OCI-LY1 (cell line): ENCODE measurements at regions not wholly inside any gene's neighbourhood (a gene's known extent, or its start where the extent isn't known, plus 50 kb on each side); places are given as distances from the start of the nearest gene placed in this dataset.

Source experiments
- H2AFZ ChIP-seq: fragments of 200-600 bp; sonication (generic), shearing (Covaris generic); 2 replicates; pipeline ENCODE4 v1.6.0; 2014; ENCODE audit warnings: antibody characterized with exemption, mild to moderate bottlenecking, low read length
- H3F3A ChIP-seq: fragments of 200-600 bp; sonication (generic), shearing (Covaris generic); 2 replicates; pipeline ENCODE4 v1.6.0; 2014; ENCODE audit warnings: mild to moderate bottlenecking, antibody characterized with exemption, low read length, moderate library complexity; ENCODE audit not compliant: insufficient read depth
- H3K27ac ChIP-seq: fragments of 200-600 bp; sonication (generic); 2 replicates; pipeline ENCODE4 v1.5.1; 2014; ENCODE audit warnings: low read length, mixed run types, mild to moderate bottlenecking, low read depth; ENCODE audit not compliant: poor library complexity, severe bottlenecking
- H3K27me3 ChIP-seq: fragments of 200-600 bp; sonication (generic); 2 replicates; pipeline ENCODE4 v1.6.0; 2014; ENCODE audit warnings: antibody characterized with exemption, mild to moderate bottlenecking, low read length, moderate library complexity; ENCODE audit not compliant: insufficient read depth
- H3K36me3 ChIP-seq: fragments of 200-600 bp; sonication (generic); 2 replicates; pipeline ENCODE4 v1.6.1; 2014; ENCODE audit warnings: mild to moderate bottlenecking, antibody characterized with exemption, low read length, moderate library complexity, mixed read lengths; ENCODE audit not compliant: insufficient read depth
- H3K4me1 ChIP-seq: fragments of 200-600 bp; sonication (generic); 2 replicates; pipeline ENCODE4 v1.5.1; 2014; ENCODE audit warnings: mild to moderate bottlenecking, low read length, moderate library complexity; ENCODE audit not compliant: insufficient read depth, severe bottlenecking
- H3K4me2 ChIP-seq: fragments of 200-600 bp; sonication (generic), shearing (Covaris generic); 2 replicates; pipeline ENCODE4 v1.6.1; 2014; ENCODE audit warnings: low read length
- H3K4me3 ChIP-seq: fragments of 200-600 bp; sonication (generic); 2 replicates; pipeline ENCODE4 v1.5.1; 2014; ENCODE audit warnings: low read length, low read depth, mild to moderate bottlenecking, mixed read lengths; ENCODE audit not compliant: poor library complexity, severe bottlenecking
- H3K79me2 ChIP-seq: fragments of 200-600 bp; shearing (Covaris generic); 2 replicates; pipeline ENCODE4 v1.6.1; 2016; ENCODE audit warnings: mixed run types, low read length, mixed read lengths; ENCODE audit not compliant: insufficient read depth
- H3K9ac ChIP-seq: fragments of 200-600 bp; sonication (generic), shearing (Covaris generic); 2 replicates; pipeline ENCODE4 v1.6.1; 2014; ENCODE audit warnings: mild to moderate bottlenecking, low read length, mixed read lengths
- H3K9me2 ChIP-seq: fragments of 200-600 bp; sonication (generic), shearing (Covaris generic); 2 replicates; pipeline ENCODE4 v1.6.1; 2014; ENCODE audit warnings: low read depth, mild to moderate bottlenecking, low read length, mixed read lengths
- H3K9me3 ChIP-seq: fragments of 200-600 bp; shearing (Covaris generic); 2 replicates; pipeline ENCODE4 v1.6.1; 2014; ENCODE audit warnings: low read length, mixed read lengths
- H4K20me1 ChIP-seq: fragments of 200-600 bp; sonication (generic), shearing (Covaris generic); 2 replicates; pipeline ENCODE4 v1.6.0; 2016; ENCODE audit warnings: mild to moderate bottlenecking, low read length; ENCODE audit not compliant: insufficient read depth
- EZH2 ChIP-seq: fragments of 200-600 bp; sonication (generic), shearing (Covaris generic); IDR thresholded peaks from 2 replicates; pipeline ENCODE4 v1.8.0; 2017; ENCODE audit warnings: borderline replicate concordance, mixed run types, mild to moderate bottlenecking, antibody characterized with exemption, low read length, moderate library complexity, mixed read lengths
- TF ChIP-seq, protein P1 (sequence below): fragments of 200-600 bp; sonication (generic), shearing (Covaris generic); IDR thresholded peaks from 2 replicates; pipeline ENCODE4 v1.5.1; 2017; ENCODE audit warnings: mild to moderate bottlenecking, antibody characterized with exemption, low read length, moderate library complexity, mixed read lengths

DNA sequence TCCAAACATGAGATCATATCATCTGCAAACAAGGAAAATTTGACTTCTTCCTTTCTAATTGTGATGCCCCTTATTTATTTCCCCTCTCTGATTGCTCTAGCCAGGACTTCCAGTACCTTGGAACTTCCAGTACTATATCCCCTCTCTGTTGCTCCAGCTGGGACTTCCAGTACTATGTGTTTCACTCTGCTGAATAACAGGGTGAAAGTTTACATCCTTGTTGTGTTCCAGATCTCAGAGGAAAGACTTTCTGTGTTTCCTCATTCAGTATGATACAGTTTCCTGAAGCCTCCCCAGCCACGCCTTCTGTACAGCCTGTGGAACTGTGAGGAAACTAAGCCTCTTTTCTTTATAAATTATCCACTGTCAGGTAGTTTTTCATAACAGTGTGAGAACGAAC, 381.3 kb upstream of the FAM47C start:
- Histone ChIP-seq H3K4me3 (no peak overlapping the region), H3K4me2 (no peak overlapping the region), H3K36me3 (no peaks in the 10 kb centered on the region), H3K9me2 (no peaks in the 10 kb centered on the region), H3K9me3 (no peaks in the 10 kb centered on the region), H4K20me1 (no peaks in the 10 kb centered on the region), H3K9ac (no peak overlapping the region), H3K27ac (no peak overlapping the region), H2AFZ (no peak overlapping the region), H3F3A (no peaks in the 10 kb centered on the region), H3K79me2 (no peaks in the 10 kb centered on the region), H3K27me3 (no peaks in the 10 kb centered on the region), H3K4me1 (no peaks in the 10 kb centered on the region)
- TF ChIP-seq, protein P1, sequence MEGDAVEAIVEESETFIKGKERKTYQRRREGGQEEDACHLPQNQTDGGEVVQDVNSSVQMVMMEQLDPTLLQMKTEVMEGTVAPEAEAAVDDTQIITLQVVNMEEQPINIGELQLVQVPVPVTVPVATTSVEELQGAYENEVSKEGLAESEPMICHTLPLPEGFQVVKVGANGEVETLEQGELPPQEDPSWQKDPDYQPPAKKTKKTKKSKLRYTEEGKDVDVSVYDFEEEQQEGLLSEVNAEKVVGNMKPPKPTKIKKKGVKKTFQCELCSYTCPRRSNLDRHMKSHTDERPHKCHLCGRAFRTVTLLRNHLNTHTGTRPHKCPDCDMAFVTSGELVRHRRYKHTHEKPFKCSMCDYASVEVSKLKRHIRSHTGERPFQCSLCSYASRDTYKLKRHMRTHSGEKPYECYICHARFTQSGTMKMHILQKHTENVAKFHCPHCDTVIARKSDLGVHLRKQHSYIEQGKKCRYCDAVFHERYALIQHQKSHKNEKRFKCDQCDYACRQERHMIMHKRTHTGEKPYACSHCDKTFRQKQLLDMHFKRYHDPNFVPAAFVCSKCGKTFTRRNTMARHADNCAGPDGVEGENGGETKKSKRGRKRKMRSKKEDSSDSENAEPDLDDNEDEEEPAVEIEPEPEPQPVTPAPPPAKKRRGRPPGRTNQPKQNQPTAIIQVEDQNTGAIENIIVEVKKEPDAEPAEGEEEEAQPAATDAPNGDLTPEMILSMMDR = no peak
- no peak for TF ChIP-seq EZH2

DNA sequence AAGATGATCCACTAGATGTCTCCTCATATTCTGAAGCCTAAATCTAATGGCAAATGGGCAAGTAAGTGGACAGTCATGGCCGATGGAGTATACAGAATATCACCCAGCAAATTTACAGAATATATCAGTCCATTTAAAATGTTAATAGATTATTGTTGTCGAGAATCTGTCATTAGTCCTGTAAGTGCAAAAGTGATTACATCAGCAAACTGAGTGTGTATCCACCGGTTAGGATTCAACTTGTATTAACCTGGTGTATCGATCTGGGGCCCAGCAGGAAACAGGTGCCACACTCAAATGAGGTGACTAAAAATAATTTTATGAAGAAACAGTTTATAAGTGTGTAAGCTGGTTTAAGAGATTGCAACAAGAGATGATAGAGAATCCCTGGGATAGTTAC, 367.9 kb upstream of the FAM47C start:
- Histone ChIP-seq H3K9me2 (no peaks in the 10 kb centered on the region), H4K20me1 (no peaks in the 10 kb centered on the region), H3K9me3 (no peaks in the 10 kb centered on the region), H3K27ac (no peak overlapping the region), H3K79me2 (no peaks in the 10 kb centered on the region), H2AFZ (no peak overlapping the region), H3K27me3 (no peaks in the 10 kb centered on the region), H3K4me3 (no peak overlapping the region), H3K4me1 (no peaks in the 10 kb centered on the region), H3F3A (no peaks in the 10 kb centered on the region), H3K36me3 (no peaks in the 10 kb centered on the region), H3K9ac (no peak overlapping the region), H3K4me2 (no peak overlapping the region)
- TF ChIP-seq EZH2 = no peak
- TF ChIP-seq, protein P1 = no peak

DNA sequence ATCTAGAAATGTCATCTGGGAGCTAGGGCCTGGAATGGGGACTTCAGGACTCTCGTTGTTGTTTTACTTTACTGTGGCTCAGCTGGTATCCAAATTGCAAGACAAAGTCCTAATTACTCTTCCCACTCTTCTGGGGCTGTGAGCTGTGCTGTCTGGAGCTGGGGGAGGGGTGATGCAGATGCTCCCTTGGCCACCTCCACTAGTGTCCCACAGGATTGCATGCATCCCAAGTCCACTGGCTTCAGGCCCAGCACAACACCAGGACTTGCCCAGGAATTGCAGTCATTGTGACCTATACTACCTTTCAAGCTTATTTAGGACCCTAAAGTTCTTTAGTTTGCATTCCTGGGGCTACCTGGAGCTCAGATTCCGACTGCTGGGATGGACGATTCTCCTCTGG, 366.1 kb upstream of the FAM47C start:
- H3K27me3 ChIP-seq = no peaks in the 10 kb centered on the region
- TF ChIP-seq, protein P1 = no peak
- no peak for TF ChIP-seq EZH2
- no peak overlapping the region for H3K9ac ChIP-seq
- no peaks in the 10 kb centered on the region for H3K9me2 ChIP-seq
- no peaks in the 10 kb centered on the region for H3K4me1 ChIP-seq
- no peak overlapping the region for H3K4me3 ChIP-seq
- no peaks in the 10 kb centered on the region for H3K79me2 ChIP-seq
- H3K27ac ChIP-seq = no peak overlapping the region
- H3F3A ChIP-seq = no peaks in the 10 kb centered on the region
- no peak overlapping the region for H2AFZ ChIP-seq
- H3K36me3 ChIP-seq = no peaks in the 10 kb centered on the region
- H3K4me2 ChIP-seq = no peak overlapping the region
- no peaks in the 10 kb centered on the region for H4K20me1 ChIP-seq
- no peaks in the 10 kb centered on the region for H3K9me3 ChIP-seq
